ENCODE measurements at regions not wholly inside any gene's neighbourhood (a gene's known extent, or its start where the extent isn't known, plus 50 kb on each side); places are given as distances from the start of the nearest gene placed in this dataset.

GRCh38 chr1:186530109-186530508 is 69.2 kb upstream of the PDC start:
- POLR2A ChIA-PET = no interaction called here
- CTCF ChIA-PET = no interaction called here
- no peak for TF ChIP-seq CTCF (IDR thresholded peaks at IDR 0.05; ENCODE audit: insufficient read depth, low read length, missing control alignments)
- DNase-seq (ENCODE audit: low read depth, low spot score) = peak; percentile 55
- no peak overlapping the region for H3K4me3 ChIP-seq (ENCODE audit: low read depth, low read length)

- POLR2A ChIA-PET = no interaction called here
- CTCF ChIA-PET = no interaction called here
- DNase-seq (ENCODE audit: low read depth, low spot score) = no peak
- no peak overlapping the region for H3K4me3 ChIP-seq (ENCODE audit: low read depth, low read length)
- no peak for TF ChIP-seq CTCF (IDR thresholded peaks at IDR 0.05; ENCODE audit: insufficient read depth, low read length, missing control alignments)
Measured at GRCh38 chr1:186519982-186520381, 59.1 kb upstream of the PDC start.

GRCh38 chr1:186518822-186519381 is 58.0 kb upstream of the PDC start:
- no peak overlapping the region for H3K4me3 ChIP-seq (ENCODE audit: low read depth, low read length)
- DNase-seq (ENCODE audit: low read depth, low spot score) = no peak
- ChIA-PET CTCF (interaction anchor here (0.7 kb wide), 1 partner anchor 42 kb away, joined by 3 read pairs; no protein-coding TSS in a partner anchor), POLR2A (no interaction called here)
- no peak for TF ChIP-seq CTCF (IDR thresholded peaks at IDR 0.05; ENCODE audit: insufficient read depth, low read length, missing control alignments)

GRCh38 chr1:186518395-186518794 is 57.5 kb upstream of the PDC start:
- ChIA-PET CTCF (interaction anchor here (0.7 kb wide), 1 partner anchor 42 kb away, joined by 3 read pairs; no protein-coding TSS in a partner anchor), POLR2A (no interaction called here)
- H3K4me3 ChIP-seq (ENCODE audit: low read depth, low read length) = no peak overlapping the region
- TF ChIP-seq CTCF (IDR thresholded peaks at IDR 0.05; ENCODE audit: insufficient read depth, low read length, missing control alignments) = no peak
- no peak for DNase-seq (ENCODE audit: low read depth, low spot score)

GRCh38 chr1:186514367-186514766 is 53.5 kb upstream of the PDC start:
- no peak overlapping the region for H3K4me3 ChIP-seq (ENCODE audit: low read depth, low read length)
- TF ChIP-seq CTCF (IDR thresholded peaks at IDR 0.05; ENCODE audit: insufficient read depth, low read length, missing control alignments) = no peak
- CTCF ChIA-PET = interaction anchor here (0.9 to 1.5 kb wide), 2 partner anchors 27 to 170 kb away, joined by 3 to 5 read pairs; no protein-coding TSS in a partner anchor
- DNase-seq (ENCODE audit: low read depth, low spot score) = no peak
- POLR2A ChIA-PET = no interaction called here

GRCh38 chr1:186513526-186513925 is 52.6 kb upstream of the PDC start:
- POLR2A ChIA-PET = no interaction called here
- CTCF ChIA-PET = interaction anchor here (0.7 to 1.5 kb wide), 2 partner anchors 26 to 473 kb away, joined by 4 to 5 read pairs; no protein-coding TSS in a partner anchor
- TF ChIP-seq CTCF (IDR thresholded peaks at IDR 0.05; ENCODE audit: insufficient read depth, low read length, missing control alignments) = no peak

More at GRCh38 chr1:186513526-186513925, 52.6 kb upstream of the PDC start:
- no peak overlapping the region for H3K4me3 ChIP-seq (ENCODE audit: low read depth, low read length)
- DNase-seq (ENCODE audit: low read depth, low spot score) = no peak
